ENCODE measurements at regions not wholly inside any gene's neighbourhood (a gene's known extent, or its start where the extent isn't known, plus 50 kb on each side); places are given as distances from the start of the nearest gene placed in this dataset.

DNA sequence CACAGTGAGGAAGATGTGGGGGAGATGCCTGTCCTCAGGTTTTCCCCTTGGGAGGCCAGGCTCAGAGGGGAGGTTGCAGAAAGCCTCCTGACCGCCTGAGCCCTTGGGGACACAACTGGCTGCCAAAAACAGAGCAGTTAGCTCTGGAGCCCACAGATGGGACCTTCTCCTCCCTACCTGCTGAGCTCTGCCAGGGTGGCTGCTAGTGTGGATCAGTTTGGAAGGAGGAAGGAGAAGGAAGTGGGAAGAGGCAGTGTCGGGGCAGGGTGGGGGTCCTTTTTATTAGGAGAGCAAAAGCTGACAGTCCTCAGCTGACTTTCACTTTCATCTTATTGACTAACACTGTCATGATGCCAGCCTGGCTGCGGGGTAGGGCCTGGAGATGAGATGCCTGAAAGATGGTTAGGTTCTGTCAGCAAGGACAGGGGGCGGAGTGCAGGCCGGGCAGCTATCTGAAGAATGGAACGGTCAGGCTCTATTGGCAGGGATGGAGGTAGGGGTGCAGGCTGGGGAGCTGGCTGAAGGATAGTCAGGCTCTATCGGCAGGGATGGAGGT is 188.5 kb upstream of the HDAC4 start:
- no peak for TF ChIP-seq FOXP2 (optimal IDR thresholded peaks at IDR 0.05; ENCODE audit: borderline replicate concordance, extremely low read depth, extremely low read length, insufficient read depth)
- TF ChIP-seq POLR2AphosphoS5 (IDR thresholded peaks at IDR 0.05; ENCODE audit: low read depth, low read length), result no peak
- TF ChIP-seq, protein P1, sequence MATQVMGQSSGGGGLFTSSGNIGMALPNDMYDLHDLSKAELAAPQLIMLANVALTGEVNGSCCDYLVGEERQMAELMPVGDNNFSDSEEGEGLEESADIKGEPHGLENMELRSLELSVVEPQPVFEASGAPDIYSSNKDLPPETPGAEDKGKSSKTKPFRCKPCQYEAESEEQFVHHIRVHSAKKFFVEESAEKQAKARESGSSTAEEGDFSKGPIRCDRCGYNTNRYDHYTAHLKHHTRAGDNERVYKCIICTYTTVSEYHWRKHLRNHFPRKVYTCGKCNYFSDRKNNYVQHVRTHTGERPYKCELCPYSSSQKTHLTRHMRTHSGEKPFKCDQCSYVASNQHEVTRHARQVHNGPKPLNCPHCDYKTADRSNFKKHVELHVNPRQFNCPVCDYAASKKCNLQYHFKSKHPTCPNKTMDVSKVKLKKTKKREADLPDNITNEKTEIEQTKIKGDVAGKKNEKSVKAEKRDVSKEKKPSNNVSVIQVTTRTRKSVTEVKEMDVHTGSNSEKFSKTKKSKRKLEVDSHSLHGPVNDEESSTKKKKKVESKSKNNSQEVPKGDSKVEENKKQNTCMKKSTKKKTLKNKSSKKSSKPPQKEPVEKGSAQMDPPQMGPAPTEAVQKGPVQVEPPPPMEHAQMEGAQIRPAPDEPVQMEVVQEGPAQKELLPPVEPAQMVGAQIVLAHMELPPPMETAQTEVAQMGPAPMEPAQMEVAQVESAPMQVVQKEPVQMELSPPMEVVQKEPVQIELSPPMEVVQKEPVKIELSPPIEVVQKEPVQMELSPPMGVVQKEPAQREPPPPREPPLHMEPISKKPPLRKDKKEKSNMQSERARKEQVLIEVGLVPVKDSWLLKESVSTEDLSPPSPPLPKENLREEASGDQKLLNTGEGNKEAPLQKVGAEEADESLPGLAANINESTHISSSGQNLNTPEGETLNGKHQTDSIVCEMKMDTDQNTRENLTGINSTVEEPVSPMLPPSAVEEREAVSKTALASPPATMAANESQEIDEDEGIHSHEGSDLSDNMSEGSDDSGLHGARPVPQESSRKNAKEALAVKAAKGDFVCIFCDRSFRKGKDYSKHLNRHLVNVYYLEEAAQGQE (IDR thresholded peaks at IDR 0.05; ENCODE audit: insufficient read depth in 1 of 2, low read depth in 2 of 2, low read length in 2 of 2), result no peak
- no peak for TF ChIP-seq TAF1 (IDR thresholded peaks at IDR 0.05; ENCODE audit: borderline replicate concordance, insufficient read depth, low read length)
